H1 (cell line): ENCODE measurements at regions not wholly inside any gene's neighbourhood (a gene's known extent, or its start where the extent isn't known, plus 50 kb on each side); places are given as distances from the start of the nearest gene placed in this dataset.

Experiments
- CTCF ChIA-PET: fragments of 300-600 bp; sonication (Branson Sonifier 250); formaldehyde crosslinking; loops from one replicate; lab custom pipeline; 2021; ENCODE audit not compliant: partially characterized antibody; lab: Charles Lee
- POLR2A ChIA-PET: fragments of 300-600 bp; sonication (Branson Sonifier 250); formaldehyde crosslinking; loops from one replicate; lab custom pipeline; 2021; ENCODE audit warnings: inconsistent platforms; ENCODE audit not compliant: partially characterized antibody; lab: Charles Lee
- DNase-seq, 2 experiments: peaks; one replicate each; pipeline versions ENCODE4 v3.0.0 to v3.0.0-alpha.2; 2010 to 2022; ENCODE audit warnings: low spot score in 2 of 2, low read depth in 1 of 2, mixed read lengths in 1 of 2
- FAIRE-seq: peaks from 2 replicates; lab custom pipeline; 2011; peaks lifted over from hg19 to GRCh38; lab: Jason Lieb, UNC
- H2AFZ ChIP-seq: 2 replicates; pipeline ENCODE4 v1.8.1; 2012; ENCODE audit warnings: low read length, inconsistent platforms
- H2AK5ac ChIP-seq: 2 replicates; pipeline ENCODE4 v1.6.1; 2013; ENCODE audit warnings: low read depth, low read length
- H2BK120ac ChIP-seq: replicated peaks from 2 replicates; pipeline ENCODE3; 2013; ENCODE audit warnings: low read depth, low read length, inconsistent platforms
- H2BK12ac ChIP-seq: 2 replicates; pipeline ENCODE4 v1.6.1; 2013; ENCODE audit warnings: low read depth, low read length
- H2BK15ac ChIP-seq: 2 replicates; pipeline ENCODE4 v1.6.1; 2013; ENCODE audit warnings: low read length
- H2BK20ac ChIP-seq: 2 replicates; pipeline ENCODE4 v1.6.1; 2013; ENCODE audit warnings: low read length
- H2BK5ac ChIP-seq: 2 replicates; pipeline ENCODE4 v1.6.1; 2013; ENCODE audit warnings: low read depth, low read length
- H3K14ac ChIP-seq: 2 replicates; pipeline ENCODE4 v1.6.1; 2013; ENCODE audit warnings: inconsistent platforms; ENCODE audit not compliant: insufficient read length
- H3K18ac ChIP-seq: 2 replicates; pipeline ENCODE4 v1.6.1; 2013; ENCODE audit warnings: low read length; ENCODE audit errors: extremely low read depth
- H3K23ac ChIP-seq: 2 replicates; pipeline ENCODE4 v1.6.1; 2013; ENCODE audit warnings: inconsistent platforms; ENCODE audit not compliant: insufficient read length
- H3K23me2 ChIP-seq: 2 replicates; pipeline ENCODE4 v1.6.1; 2013; ENCODE audit warnings: low read depth, low read length
- H3K27ac ChIP-seq: 2 replicates; pipeline ENCODE4 v1.6.1; 2011; ENCODE audit warnings: low read depth, low read length, inconsistent platforms
- H3K27me3 ChIP-seq, 4 experiments: replicated peaks in 1 of 4; 1 replicate in 1 of 4; 2 replicates in 3 of 4; pipeline versions ENCODE4 v1.6.1 to v1.8.1; 2011 to 2013; ENCODE audit warnings: low read length in 3 of 4, mild to moderate bottlenecking in 3 of 4, inconsistent platforms in 2 of 4, mixed read lengths in 2 of 4, moderate library complexity in 1 of 4; ENCODE audit not compliant: control insufficient read depth in 3 of 4, insufficient read depth in 3 of 4; ENCODE audit errors: extremely low read depth in 1 of 4
- H3K36me3 ChIP-seq, 4 experiments: 2 replicates each; pipeline versions ENCODE4 v1.6.1 to v1.8.1; 2011 to 2013; ENCODE audit warnings: mild to moderate bottlenecking in 4 of 4, low read length in 3 of 4, moderate library complexity in 2 of 4, control low read depth in 1 of 4, inconsistent platforms in 1 of 4; ENCODE audit not compliant: insufficient read depth in 4 of 4, control insufficient read depth in 2 of 4
- H3K4ac ChIP-seq: replicated peaks from 2 replicates; pipeline ENCODE3; 2013; ENCODE audit warnings: low read length, low read depth, mixed read lengths, inconsistent platforms; ENCODE audit not compliant: insufficient read length
- H3K4me1 ChIP-seq, 4 experiments: replicated peaks in 1 of 4; 1 replicate in 1 of 4; 2 replicates in 3 of 4; pipeline versions ENCODE4 v1.6.1 to v1.8.1; 2011 to 2013; ENCODE audit warnings: low read length in 3 of 4, inconsistent platforms in 2 of 4, mixed read lengths in 1 of 4; ENCODE audit not compliant: insufficient read depth in 4 of 4, control insufficient read depth in 3 of 4
- H3K4me2 ChIP-seq, 2 experiments: 2 replicates each; pipeline versions ENCODE4 v1.6.1 to v1.8.1; 2011 to 2013; ENCODE audit warnings: low read depth in 2 of 2, low read length in 2 of 2, control low read depth in 1 of 2, inconsistent platforms in 1 of 2, mild to moderate bottlenecking in 1 of 2; ENCODE audit not compliant: insufficient read depth in 1 of 2
- H3K4me3 ChIP-seq, 4 experiments: fragments of 200-600, 300-600 bp in 1 of 4; sonication (generic), shearing (Covaris generic), sonication (Bioruptor Twin) in 1 of 4; 2 replicates each; pipeline versions ENCODE4 v1.5.1 to v1.8.1; 2011 to 2016; ENCODE audit warnings: low read length in 4 of 4, low read depth in 3 of 4, control low read depth in 2 of 4, inconsistent platforms in 2 of 4, mild to moderate bottlenecking in 2 of 4, mixed read lengths in 1 of 4, moderate library complexity in 1 of 4; ENCODE audit not compliant: insufficient read depth in 2 of 4; ENCODE audit errors: extremely low read depth in 1 of 4
- H3K56ac ChIP-seq: replicated peaks from 2 replicates; pipeline ENCODE3; 2013; ENCODE audit warnings: low read depth, mild to moderate bottlenecking, mixed read lengths, low read length, inconsistent platforms; ENCODE audit not compliant: insufficient read length
- H3K79me1 ChIP-seq: 2 replicates; pipeline ENCODE4 v1.6.1; 2013; ENCODE audit warnings: low read depth, low read length, control low read depth
- H3K79me2 ChIP-seq, 2 experiments: 2 replicates each; pipeline versions ENCODE4 v1.6.1 to v1.8.1; 2012 to 2013; ENCODE audit warnings: low read length in 2 of 2, mild to moderate bottlenecking in 2 of 2, inconsistent platforms in 1 of 2; ENCODE audit not compliant: insufficient read depth in 2 of 2, control insufficient read depth in 1 of 2
- H3K9ac ChIP-seq, 4 experiments: replicated peaks in 1 of 4; 1 replicate in 1 of 4; 2 replicates in 3 of 4; pipeline versions ENCODE4 v1.6.1 to v1.8.1; 2011 to 2013; ENCODE audit warnings: low read depth in 3 of 4, low read length in 3 of 4, control low read depth in 2 of 4, mild to moderate bottlenecking in 2 of 4, moderate library complexity in 2 of 4, inconsistent platforms in 1 of 4; ENCODE audit errors: extremely low read depth in 1 of 4
- H3K9me3 ChIP-seq, 2 experiments: 2 replicates each; pipeline versions ENCODE4 v1.6.1 to v1.8.1; 2012 to 2013; ENCODE audit warnings: mild to moderate bottlenecking in 2 of 2, moderate library complexity in 2 of 2, control low read depth in 1 of 2, inconsistent platforms in 1 of 2, low read depth in 1 of 2, low read length in 1 of 2, mixed read lengths in 1 of 2; ENCODE audit not compliant: insufficient read depth in 2 of 2
- H4K20me1 ChIP-seq, 2 experiments: replicated peaks in 1 of 2; 2 replicates each; pipeline versions ENCODE3 to v1.8.1; 2011 to 2013; ENCODE audit warnings: inconsistent platforms in 2 of 2, low read length in 2 of 2, mild to moderate bottlenecking in 1 of 2; ENCODE audit not compliant: insufficient read depth in 2 of 2, control insufficient read depth in 1 of 2
- H4K5ac ChIP-seq: 2 replicates; pipeline ENCODE4 v1.6.1; 2013; ENCODE audit warnings: low read length, low read depth, mixed read lengths, inconsistent platforms; ENCODE audit not compliant: insufficient read length
- H4K8ac ChIP-seq: 2 replicates; pipeline ENCODE4 v1.8.0; 2013; ENCODE audit warnings: mild to moderate bottlenecking, moderate library complexity, low read length, inconsistent platforms; ENCODE audit not compliant: insufficient read depth; ENCODE audit errors: extremely low read depth
- H4K91ac ChIP-seq: replicated peaks from 2 replicates; pipeline ENCODE3; 2013; ENCODE audit warnings: low read length, mixed read lengths, inconsistent platforms; ENCODE audit not compliant: insufficient read length
- NANOG ChIP-seq: IDR thresholded peaks from 2 replicates; pipeline ENCODE4 v1.6.1; 2011; ENCODE audit warnings: low read length, low read depth, mild to moderate bottlenecking, inconsistent platforms; ENCODE audit not compliant: insufficient read depth, poor library complexity, severe bottlenecking
- SRF ChIP-seq: IDR thresholded peaks from 2 replicates; pipeline ENCODE4 v1.6.1; 2011; ENCODE audit warnings: mild to moderate bottlenecking, low read depth, low read length, moderate library complexity
- WGBS, 2 experiments: shearing (Covaris generic) in 1 of 2; methylation state at CpG; one replicate each; pipeline versions ENCODE4 v1.1.6 to v1.1.7; 2013 to 2015; ENCODE audit warnings: low lambda C conversion rate in 2 of 2, mixed read lengths in 2 of 2, inconsistent platforms in 1 of 2, low coverage in 1 of 2, missing lambda C conversion rate in 1 of 2; ENCODE audit not compliant: insufficient replicate concordance in 2 of 2, insufficient coverage in 1 of 2, insufficient read length in 1 of 2; ENCODE audit errors: extremely low coverage in 1 of 2, missing lambda C conversion rate in 1 of 2; 5-methylcytosine and 5-hydroxymethylcytosine counted together

GRCh38 chr1:103194984-103195383, 86.7 kb upstream of the COL11A1 start:
- no peaks in the 10 kb centered on the region for H3K4me1 ChIP-seq
- H2AFZ ChIP-seq, result no peak overlapping the region
- H2BK120ac ChIP-seq, result no peak overlapping the region
- H2AK5ac ChIP-seq, result no peak overlapping the region
- H3K9me3 ChIP-seq, result no peaks in the 10 kb centered on the region
- WGBS, 2 experiments, result 96% methylated on average over 4 of the region's 4 CpGs; no CpG with 5 or more reads in 1 of the 2 experiments
- H2BK20ac ChIP-seq, result no peak overlapping the region
- no peak overlapping the region for H3K14ac ChIP-seq
- H3K56ac ChIP-seq, result no peak overlapping the region
- no peak overlapping the region for H2BK15ac ChIP-seq
- H3K27me3 ChIP-seq, result no peaks in the 10 kb centered on the region
- DNase-seq (no peak), FAIRE-seq (no peak)
- ChIA-PET CTCF (interaction anchor here (1.0 kb wide), 1 partner anchor 307 kb away, joined by 3 read pairs; no protein-coding TSS in a partner anchor), POLR2A (no interaction called here)
- no peaks in the 10 kb centered on the region for H3K79me2 ChIP-seq
- H4K8ac ChIP-seq, result no peak overlapping the region
- no peak overlapping the region for H4K5ac ChIP-seq
- H3K79me1 ChIP-seq, result no peaks in the 10 kb centered on the region
- H3K23me2 ChIP-seq, result no peaks in the 10 kb centered on the region
- no peak overlapping the region for H3K4me3 ChIP-seq
- no peak overlapping the region for H3K4ac ChIP-seq
- H2BK5ac ChIP-seq, result no peak overlapping the region
- TF ChIP-seq NANOG (no peak), SRF (no peak)
- H4K20me1 ChIP-seq, result no peaks in the 10 kb centered on the region
- no peak overlapping the region for H3K4me2 ChIP-seq
- H4K91ac ChIP-seq, result no peak overlapping the region
- H2BK12ac ChIP-seq, result no peak overlapping the region
- no peak overlapping the region for H3K9ac ChIP-seq
- no peaks in the 10 kb centered on the region for H3K36me3 ChIP-seq
- no peak overlapping the region for H3K18ac ChIP-seq
- H3K23ac ChIP-seq, result no peak overlapping the region
- no peak overlapping the region for H3K27ac ChIP-seq
